ENCODE measurements at regions not wholly inside any gene's neighbourhood (a gene's known extent, or its start where the extent isn't known, plus 50 kb on each side); places are given as distances from the start of the nearest gene placed in this dataset.
A peak's percentile ranks its signal among the peaks of the same experiment; 100 is the strongest.

DNA sequence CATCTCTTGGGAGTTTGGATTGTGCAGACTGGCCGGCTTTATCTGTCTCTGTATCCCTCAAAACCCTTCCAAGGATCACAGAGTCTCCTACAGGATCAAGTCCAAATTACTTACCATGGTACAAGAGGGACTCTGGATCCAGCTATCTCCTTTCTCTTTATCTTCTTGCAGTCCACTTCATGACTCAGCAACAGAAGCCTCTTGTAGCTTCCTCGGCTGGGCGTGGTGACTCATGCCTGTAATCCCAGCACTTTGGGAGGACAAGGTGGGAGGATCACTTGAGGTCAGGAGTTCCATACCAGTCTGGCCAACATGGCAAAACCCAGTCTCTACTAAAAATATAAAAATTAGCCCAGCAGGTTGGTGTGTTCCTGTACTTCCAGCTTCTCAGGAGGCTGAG lies 189.7 kb downstream of the BCAT1 start:
- DNase-seq (ENCODE audit: low spot score), result no peak

DNA sequence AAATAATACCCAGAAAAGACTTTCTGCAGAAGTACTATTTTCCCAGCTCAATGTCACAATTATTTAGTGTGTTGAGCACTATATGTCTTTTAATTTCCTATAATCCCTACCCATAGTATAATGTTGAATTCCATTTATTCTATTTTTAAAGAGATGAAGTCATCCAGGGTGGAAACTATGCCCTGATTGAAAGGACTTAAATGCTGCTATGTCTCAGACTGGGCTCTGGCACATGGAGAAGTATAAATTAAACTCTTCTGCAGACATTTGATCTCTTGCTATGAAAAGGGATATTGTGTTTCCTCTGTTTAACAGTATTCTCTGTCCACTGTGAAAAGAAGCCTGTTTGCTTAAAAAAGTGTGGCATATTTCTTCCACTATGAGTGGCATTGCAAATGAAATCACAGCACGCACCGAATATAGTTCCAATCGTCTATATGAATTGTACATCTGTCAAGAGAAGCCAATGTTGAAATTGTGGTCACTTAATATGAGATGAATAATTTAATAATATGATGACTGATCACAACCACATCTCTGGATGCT lies 192.3 kb downstream of the BCAT1 start:
- DNase-seq (ENCODE audit: low spot score), result no peak

DNA sequence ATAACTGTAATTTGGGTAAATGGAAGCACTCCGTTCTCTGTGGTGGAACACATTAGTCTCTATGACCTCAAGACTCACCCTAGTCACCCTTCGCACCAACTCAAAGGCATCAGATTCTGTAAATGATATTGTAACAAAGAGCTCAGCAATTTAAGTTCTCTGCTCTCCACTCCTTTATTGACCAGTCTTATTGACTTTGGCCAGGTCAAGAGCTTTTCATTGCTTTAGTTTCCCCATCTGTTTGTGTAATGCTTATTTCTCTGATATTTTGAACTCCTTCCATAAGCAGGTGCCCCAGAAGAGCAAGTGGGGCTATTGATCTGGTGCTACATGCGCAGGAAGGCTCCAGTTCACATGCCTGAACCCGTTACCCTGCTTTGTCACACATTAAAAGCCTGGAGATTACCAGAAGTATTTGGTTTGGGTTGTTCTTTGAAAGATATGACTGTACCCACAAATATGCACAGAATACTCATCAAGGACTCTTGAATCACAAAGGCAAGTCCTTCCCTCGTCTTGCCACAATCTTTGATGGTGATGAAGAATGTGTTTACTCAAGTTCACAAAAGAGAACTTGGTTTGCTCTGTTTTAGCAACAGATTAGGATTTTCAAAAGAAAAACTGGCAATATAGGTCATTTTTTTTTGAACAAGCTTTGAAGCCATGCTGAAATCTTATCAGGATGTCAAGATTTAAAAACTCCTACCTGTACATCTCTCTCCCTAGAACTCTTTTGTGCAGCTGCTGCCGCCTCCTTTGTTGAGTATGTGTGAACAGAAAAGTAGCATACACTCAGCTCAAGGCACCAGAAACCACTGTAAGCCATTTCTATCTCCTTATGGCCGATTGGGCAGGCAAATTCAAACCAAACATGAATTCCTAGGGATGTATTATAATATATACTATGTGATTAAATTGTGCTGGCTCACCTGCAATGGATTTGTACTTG lies 193.9 kb downstream of the BCAT1 start:
- no peak for DNase-seq (ENCODE audit: low spot score)

GRCh38 chr12:24752763-24753462 lies 196.0 kb downstream of the BCAT1 start:
- DNase-seq (ENCODE audit: low spot score), result no peak

DNA sequence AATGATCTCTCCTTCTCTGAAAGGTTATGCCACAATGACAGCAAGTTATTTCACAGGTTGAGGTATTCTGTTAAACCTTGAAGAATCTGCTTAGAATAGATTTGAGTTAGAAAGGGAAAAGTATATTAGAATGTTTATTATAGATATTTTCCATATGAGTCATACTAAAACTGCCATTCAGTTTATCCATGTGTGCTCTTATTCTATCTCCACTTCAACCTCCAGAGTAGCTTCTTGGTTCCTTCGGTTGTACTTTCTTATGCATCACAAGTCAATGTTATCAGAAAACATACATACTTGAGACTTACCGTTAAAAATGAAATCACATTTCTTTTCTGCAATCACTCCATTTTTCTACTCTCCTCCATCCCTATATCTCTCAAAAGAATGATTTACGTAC lies 197.7 kb downstream of the BCAT1 start:
- DNase-seq (ENCODE audit: low spot score), result no peak

DNA sequence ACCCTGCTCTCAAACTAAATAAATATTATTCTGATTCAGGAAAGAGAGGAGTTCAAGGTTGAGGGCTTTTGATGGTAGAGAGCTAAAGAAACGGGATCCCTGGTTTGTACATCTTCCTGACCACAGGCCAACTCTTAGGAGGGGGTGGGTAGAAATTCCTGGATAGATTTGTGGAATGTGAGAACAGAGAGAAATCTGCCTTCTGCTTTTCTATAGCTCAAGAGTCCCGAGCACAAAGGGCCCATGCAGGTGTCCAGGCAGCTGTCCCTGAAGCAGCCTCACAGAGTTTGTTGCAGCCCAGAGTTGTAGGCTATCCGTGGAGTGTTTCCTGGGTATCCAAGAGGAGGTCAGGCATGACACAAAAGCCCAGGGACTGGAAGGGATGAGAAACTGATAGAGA lies 198.6 kb downstream of the BCAT1 start:
- no peak for DNase-seq (ENCODE audit: low spot score)

DNA sequence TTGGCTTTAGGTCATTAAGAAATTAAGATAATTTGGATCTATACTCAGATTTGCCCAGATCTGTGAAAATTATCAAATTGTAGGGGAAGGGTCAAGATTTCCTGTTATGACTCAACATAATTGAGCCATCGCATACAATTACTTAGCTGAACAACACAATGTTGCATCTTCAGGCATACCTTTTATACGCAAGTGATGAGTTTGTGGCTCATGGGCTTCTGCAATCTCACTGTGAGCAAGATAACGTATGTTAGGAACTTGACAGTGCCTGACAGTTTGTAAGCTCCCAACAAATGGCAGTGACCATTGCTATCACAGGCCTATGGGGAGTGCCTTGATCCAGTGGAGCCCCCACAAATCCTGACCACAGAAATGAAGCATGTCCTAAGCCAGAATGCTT lies 199.7 kb downstream of the BCAT1 start:
- DNase-seq (ENCODE audit: low spot score), result no peak

- DNase-seq (ENCODE audit: low spot score), result no peak
Observed at GRCh38 chr12:24748326-24748725, 200.6 kb downstream of the BCAT1 start.

GRCh38 chr12:24746864-24747263 lies 202.0 kb downstream of the BCAT1 start:
- DNase-seq (ENCODE audit: low spot score), result no peak

DNA sequence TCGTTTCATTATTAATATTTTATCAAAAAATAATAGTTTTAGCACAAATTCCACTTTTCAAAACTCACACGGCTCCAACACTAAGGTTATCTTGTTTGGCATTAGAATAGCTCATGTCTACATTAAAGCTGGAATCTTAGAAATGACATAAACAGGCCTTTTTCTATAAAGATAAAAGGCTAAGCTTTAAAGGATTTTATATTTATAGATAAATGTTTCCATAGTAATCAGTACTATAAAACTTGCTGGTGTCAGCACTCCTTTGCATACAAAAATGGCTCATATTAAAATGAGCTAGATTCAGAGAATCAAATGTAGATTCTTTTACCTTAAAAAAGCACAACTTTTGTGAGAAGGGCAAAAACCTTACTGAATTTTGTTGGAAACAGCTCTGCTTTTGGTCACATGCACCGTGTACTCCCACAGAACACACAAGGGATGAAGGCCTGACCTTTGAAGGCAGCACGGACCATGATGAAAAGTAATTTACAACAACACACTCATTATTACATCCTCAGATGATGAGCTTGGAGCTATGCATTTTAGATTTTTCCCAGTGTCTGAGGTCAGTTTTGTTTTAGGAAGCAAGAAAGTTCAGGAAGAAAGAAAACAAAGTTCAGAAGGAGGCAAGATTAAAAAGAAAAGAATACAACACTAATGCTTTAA lies 202.8 kb downstream of the BCAT1 start:
- DNase-seq (ENCODE audit: low spot score), result no peak

- DNase-seq (ENCODE audit: low spot score), result no peak
Observed at GRCh38 chr12:24743941-24744793, 204.7 kb downstream of the BCAT1 start.

DNA sequence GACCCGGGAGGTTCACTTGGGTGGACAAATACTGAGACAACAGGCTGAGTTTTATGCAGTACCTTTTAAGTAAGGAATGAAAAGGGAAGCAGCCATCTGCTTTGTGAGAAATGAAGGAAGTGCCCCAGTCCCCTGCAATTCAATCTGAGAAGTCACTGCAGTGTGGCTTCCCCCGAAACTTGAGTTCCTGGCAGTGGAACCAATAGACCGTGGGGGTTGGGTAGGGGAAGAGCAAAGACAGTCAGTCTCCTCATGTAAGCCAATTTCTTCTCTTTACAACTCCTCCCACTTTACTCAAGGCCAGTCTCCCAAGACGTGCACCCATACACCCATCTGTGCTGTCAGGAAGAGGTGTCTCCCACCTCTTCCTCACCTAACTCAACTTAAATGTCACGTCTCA lies 206.5 kb downstream of the BCAT1 start:
- DNase-seq (ENCODE audit: low spot score), result no peak

GRCh38 chr12:24741216-24741615 lies 207.7 kb downstream of the BCAT1 start:
- no peak for DNase-seq (ENCODE audit: low spot score)

GRCh38 chr12:24739106-24739779 lies 209.7 kb downstream of the BCAT1 start:
- DNase-seq (ENCODE audit: low spot score), result no peak

DNA sequence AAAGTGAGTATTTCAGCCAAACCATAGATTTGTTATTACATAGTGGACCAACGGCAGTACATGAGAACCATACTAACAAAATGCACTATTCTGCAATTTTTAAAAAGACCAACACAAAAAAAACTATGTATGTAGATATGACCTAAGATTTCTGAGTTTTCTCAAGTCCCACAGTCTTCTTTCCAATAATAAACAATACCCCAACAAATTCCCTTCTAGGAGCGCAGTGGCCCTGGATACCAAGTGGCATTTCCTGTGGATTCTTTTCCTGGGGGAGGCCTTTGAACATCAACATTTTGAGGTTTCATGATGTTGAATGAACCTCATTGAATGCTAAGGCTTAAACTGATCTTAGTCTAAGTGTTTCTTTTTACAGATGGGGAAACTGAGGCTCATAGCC lies 210.5 kb downstream of the BCAT1 start:
- DNase-seq (ENCODE audit: low spot score), result no peak

- no peak for DNase-seq (ENCODE audit: low spot score)
Observed at GRCh38 chr12:24731596-24731995, 217.3 kb downstream of the BCAT1 start.

- no peak for DNase-seq (ENCODE audit: low spot score)
Observed at GRCh38 chr12:24730489-24730896, 218.4 kb downstream of the BCAT1 start.

- DNase-seq (ENCODE audit: low spot score), result no peak
Observed at GRCh38 chr12:24728826-24729225, 220.1 kb downstream of the BCAT1 start.

DNA sequence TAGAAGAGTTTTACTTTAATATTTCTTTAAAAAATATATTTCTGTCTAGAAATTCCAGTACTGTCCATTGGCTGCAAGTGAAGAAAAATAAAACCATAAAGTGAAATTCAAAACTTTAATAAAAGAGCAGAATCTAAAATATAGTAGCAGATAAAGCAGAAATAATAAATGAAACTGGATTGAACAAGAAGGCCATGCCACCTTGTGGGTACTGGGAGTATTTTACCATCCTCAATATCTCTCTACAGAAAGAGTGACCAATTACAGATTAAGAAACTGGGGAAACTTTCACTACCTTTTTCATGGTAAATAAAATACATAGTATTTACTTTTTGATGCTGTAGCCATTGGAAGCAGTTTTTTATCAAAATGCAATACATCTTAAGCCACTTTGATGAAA lies 220.5 kb downstream of the BCAT1 start:
- DNase-seq (ENCODE audit: low spot score), result peak; percentile 24

DNA sequence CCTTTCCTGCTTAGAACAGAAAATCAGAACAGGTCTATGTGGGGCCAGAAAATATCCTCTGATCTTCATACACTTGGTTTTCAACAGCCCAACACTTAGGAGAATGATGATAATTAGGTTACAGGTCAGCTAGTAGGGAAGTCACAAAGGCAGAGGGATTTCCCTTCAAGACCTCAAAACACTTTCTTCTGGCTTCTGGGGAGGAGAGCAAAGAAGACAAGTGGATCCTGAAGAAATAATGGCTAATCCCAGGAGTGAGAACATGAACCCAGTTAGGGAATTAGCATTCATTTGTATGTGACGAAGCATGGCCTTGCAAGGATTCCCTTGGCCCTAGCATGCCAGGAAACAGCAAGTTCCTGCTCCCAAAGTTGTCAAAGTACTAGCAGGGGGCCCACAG lies 223.3 kb downstream of the BCAT1 start:
- no peak for DNase-seq (ENCODE audit: low spot score)

DNA sequence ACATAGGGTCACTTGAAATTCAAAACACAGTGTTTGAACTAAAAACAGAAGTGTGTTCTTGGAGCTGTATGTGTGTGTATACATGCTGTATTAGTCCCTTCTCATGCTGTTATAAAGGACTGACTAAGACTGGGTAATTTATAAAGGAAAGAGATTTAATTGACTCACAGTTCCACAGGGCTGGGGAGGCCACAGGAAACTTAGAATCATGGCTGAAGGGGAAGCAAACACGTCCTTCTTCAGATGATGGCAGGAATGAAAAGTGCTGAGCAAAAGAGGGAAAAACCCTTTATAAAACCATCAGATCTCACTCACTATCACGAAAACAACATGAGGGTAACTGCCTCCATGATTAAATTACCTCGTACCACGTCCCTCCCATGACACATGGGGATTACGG lies 224.1 kb downstream of the BCAT1 start:
- DNase-seq (ENCODE audit: low spot score), result no peak

Data from HT-29 (cell line).